HG02798 (cell line): ENCODE measurements at regions not wholly inside any gene's neighbourhood (a gene's known extent, or its start where the extent isn't known, plus 50 kb on each side); places are given as distances from the start of the nearest gene placed in this dataset.

Source experiments
- ATAC-seq: cut with Tn5 transposase; IDR thresholded peaks from one replicate; pipeline ENCODE4 v1.9.1; 2021; ENCODE audit warnings: mild to moderate bottlenecking; ENCODE audit not compliant: unreplicated experiment, poor library complexity

DNA sequence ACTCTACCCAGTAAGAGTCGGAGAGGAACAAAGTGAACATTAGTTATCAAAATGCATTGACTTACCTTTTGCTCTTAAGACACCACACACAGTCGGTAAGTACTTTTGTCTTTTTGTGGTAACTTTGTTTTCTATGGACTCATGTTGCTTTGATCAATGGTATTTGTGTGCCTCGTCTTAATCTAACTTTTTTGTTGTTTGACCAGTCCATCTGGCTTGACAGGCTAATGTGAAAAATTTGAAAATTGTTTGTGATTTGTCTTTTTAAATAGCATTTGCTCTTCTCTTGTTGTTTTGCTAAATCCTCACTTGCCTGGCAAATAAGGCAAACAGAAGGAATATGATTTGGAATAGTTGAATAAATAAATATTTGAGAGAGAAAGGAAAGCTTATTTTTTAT, 71.4 kb upstream of the CHD1 start:
- ATAC-seq: no peak

DNA sequence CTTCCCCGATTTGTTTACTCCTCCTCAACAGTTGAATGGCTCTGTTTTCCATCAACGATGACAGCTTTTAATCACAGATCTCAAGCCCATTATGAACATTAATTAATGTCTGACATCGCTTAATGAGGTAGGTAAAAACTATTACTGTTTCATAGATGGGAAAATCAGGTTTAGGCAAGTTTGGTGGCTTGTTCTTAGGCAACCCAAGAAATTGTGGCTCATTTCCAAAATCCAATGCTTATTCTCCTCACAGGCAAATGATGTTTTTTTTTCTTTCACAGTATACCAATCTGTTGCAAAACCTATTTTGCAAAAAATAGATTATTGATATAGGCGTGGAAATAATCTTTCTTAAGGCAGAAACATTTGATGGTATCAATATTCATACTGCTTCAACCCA, 70.8 kb upstream of the CHD1 start:
- no peak for ATAC-seq

DNA sequence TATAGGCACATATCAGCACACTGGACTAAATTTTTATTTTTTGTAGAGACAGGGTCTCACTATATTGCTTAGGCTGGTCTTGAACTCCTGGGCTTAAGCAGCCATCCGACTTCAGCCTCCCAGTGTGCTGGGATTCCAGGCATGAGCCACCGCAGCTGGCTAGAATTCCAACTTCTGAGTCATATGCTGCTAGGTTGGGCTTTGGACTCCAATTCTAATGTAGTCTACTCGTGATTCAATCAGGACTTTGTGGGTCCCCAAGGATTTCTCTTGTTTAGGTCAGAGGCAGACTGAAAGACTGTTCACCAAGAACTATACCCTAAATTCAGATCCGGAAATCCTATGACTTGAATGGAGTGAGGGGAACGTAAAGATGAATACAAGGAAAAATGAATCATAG, 68.2 kb upstream of the CHD1 start:
- ATAC-seq: no peak

DNA sequence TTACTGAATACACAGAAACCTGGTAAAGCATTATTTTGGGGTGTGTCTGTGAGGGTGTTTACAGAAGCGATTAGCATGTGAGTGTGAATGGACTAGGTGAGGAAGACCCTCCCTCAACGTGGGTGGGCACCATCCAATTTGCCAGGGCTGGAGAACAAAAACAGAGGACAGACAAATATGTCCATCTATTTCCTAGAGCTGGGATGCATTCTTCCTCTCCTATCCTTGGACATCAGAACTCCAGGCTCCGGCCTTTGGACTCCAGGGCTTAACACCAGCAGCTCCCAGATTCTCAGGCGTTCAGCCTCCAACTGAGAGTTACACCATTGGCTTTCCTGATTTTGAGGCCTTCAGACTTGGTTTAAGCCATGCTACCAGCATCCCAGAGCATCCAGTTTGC, 65.8 kb upstream of the CHD1 start:
- ATAC-seq: no peak

DNA sequence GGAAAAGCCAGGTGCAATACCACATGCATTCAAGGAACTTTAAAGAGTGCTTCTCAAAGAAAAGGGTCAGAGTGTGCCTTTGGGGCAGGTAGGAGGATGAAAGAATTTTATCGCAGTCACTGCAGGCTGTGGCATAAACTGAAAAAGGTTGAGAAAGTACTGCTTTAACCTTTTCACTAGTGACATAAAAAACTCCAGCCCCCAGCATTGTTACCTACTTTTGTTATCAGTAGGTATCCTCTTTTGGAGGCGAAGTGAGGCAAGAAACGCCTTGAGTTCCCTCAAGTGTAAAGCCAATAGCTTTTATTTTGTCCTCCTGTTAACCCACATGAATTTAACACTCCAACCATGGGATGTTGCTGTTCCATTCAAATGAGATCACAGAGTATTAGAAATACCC, 64.7 kb upstream of the CHD1 start:
- no peak for ATAC-seq

DNA sequence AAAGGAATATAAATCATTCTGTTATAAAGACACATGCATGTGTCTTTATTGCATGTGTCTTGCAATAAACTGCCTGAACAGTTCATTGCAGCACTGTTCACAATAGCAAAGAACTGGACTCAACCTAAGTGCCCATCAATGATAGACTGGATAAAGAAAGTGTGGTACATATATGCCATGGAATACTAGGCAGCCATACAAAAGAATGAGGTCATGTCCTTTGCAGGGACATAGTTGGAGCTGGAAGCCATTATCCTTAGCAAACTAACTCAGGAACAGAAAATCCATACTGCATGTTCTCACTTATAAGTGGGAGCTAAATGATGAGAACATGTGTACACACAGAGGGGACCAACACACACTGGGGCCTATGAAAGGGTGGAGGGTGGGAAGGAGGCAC, 63.7 kb upstream of the CHD1 start:
- ATAC-seq: no peak

DNA sequence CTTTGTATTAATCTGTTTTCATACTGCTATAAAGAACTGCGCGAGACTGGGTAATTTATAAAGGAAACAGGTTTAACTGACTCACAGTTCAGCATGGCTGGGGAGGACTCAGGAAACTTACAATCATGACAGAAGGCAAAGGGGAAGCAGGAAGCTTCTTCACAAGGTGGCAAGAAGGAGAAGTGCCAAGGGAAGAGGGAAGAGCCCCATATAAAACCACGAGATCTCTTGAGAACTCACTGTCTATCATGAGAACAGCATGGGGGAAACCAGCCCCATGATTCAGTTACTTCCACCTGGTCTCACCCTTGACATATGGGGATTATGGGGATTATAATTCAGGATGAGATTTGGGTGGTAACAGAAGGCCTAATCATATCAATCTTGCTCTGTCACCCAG, 60.9 kb upstream of the CHD1 start:
- no peak for ATAC-seq

DNA sequence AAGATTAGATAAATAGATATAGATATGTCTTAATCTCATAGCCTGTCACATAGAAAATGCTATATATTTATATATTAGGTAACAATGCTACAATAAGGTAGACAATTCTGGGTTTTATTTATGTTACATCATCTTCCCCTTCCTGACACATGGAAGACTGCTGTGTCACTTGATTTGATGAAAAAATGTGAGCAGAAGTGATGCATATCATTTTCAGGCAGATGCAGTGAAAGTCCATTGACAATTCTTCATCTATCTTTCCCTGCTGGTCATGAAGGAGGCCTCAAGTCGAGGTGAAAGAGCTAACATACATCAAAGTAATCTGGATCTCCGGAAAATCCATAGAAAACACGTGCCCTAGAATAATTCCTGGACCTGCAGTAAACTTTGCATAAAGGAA, 57.8 kb upstream of the CHD1 start:
- no peak for ATAC-seq

DNA sequence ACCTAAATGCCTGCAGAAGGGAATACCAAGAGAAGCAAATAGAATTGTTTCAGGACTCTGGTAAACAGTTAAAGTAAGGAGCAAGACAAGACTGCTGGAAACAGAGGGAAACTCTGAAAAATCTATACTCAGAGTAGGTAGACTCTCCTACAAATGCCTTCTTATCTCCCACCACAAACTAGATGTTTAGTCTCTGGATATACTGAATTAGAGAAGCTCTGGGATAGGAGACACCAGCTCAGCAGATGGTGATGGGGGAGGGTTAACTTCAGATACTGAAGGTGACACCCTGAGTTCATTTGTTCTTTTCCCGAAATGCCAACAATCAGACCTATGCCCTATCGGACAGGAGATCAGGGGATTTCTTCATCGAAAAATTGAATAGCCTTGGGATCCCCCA, 54.1 kb upstream of the CHD1 start:
- ATAC-seq: no peak
